HepG2 (cell line): ENCODE measurements at regions not wholly inside any gene's neighbourhood (a gene's known extent, or its start where the extent isn't known, plus 50 kb on each side); places are given as distances from the start of the nearest gene placed in this dataset.

ENCODE experiments used
- CREM ChIP-seq, 2 experiments: sonication (generic) in 1 of 2; formaldehyde crosslinking in 1 of 2; IDR thresholded peaks; 2 replicates each; pipeline versions ENCODE4 v1.4.0 to v1.6.1; 2016 to 2020; ENCODE audit warnings: antibody characterized with exemption in 1 of 2, mild to moderate bottlenecking in 1 of 2, missing genetic modification reagents in 1 of 2
- CTCF ChIP-seq: sonication (generic); formaldehyde crosslinking; IDR thresholded peaks from 2 replicates; pipeline ENCODE4 v1.5.0; 2020; ENCODE audit warnings: mild to moderate bottlenecking, missing genetic modification reagents, moderate library complexity
- JUNB ChIP-seq: sonication (generic); formaldehyde crosslinking; IDR thresholded peaks from 2 replicates; pipeline ENCODE4 v1.8.0; 2022; ENCODE audit warnings: missing genetic modification reagents, mild to moderate bottlenecking, borderline replicate concordance
- PHF8 ChIP-seq: sonication (generic); formaldehyde crosslinking; IDR thresholded peaks from 2 replicates; pipeline ENCODE4 v1.5.0; 2020; ENCODE audit warnings: missing genetic modification reagents
- POLR2AphosphoS2 ChIP-seq: IDR thresholded peaks from 2 replicates; pipeline ENCODE4 v1.6.1; 2011; ENCODE audit warnings: low read depth, low read length, improper control_type of control experiment
- POLR2AphosphoS5 ChIP-seq: IDR thresholded peaks from 2 replicates; pipeline ENCODE4 v1.6.1; 2012; ENCODE audit warnings: low read depth, low read length
- RXRA ChIP-seq: sonication (generic); formaldehyde crosslinking; IDR thresholded peaks from 2 replicates; pipeline ENCODE4 v1.5.1; 2020; ENCODE audit warnings: missing genetic modification reagents
- XBP1 ChIP-seq: sonication (generic); formaldehyde crosslinking; IDR thresholded peaks from 2 replicates; pipeline ENCODE4 v1.5.0; 2020; ENCODE audit warnings: missing genetic modification reagents
- ZBTB20 ChIP-seq: sonication (generic); formaldehyde crosslinking; IDR thresholded peaks from 2 replicates; pipeline ENCODE4 v1.8.1; 2023; ENCODE audit warnings: missing genetic modification reagents, low read depth, mild to moderate bottlenecking, borderline replicate concordance
- ZFP36 ChIP-seq: fragments of 150-350 bp; IDR thresholded peaks from 2 replicates; pipeline ENCODE4 v1.6.1; 2018; ENCODE audit warnings: borderline replicate concordance, low read length, low read depth; ENCODE audit not compliant: partially characterized antibody
- ZNF17 ChIP-seq: sonication (generic); formaldehyde crosslinking; IDR thresholded peaks from 2 replicates; pipeline ENCODE4 v1.5.0; 2020; ENCODE audit warnings: mild to moderate bottlenecking, missing genetic modification reagents
- ZNF225 ChIP-seq: sonication (generic); formaldehyde crosslinking; IDR thresholded peaks from 2 replicates; pipeline ENCODE4 v1.4.0; 2020; ENCODE audit warnings: mild to moderate bottlenecking, missing genetic modification reagents

- TF ChIP-seq ZFP36 (no peak), PHF8 (CRISPR knock-in tag) (no peak), CTCF (no peak), POLR2AphosphoS2 (no peak), CREM (IDR thresholded peaks at IDR 0.05) (no peak), CREM (CRISPR knock-in tag; IDR thresholded peaks at IDR 0.05) (no peak), ZNF17 (CRISPR knock-in tag) (no peak), POLR2AphosphoS5 (no peak), ZNF225 (CRISPR knock-in tag) (no peak), JUNB (CRISPR knock-in tag) (no peak), ZBTB20 (CRISPR knock-in tag) (no peak), XBP1 (no peak), RXRA (CRISPR knock-in tag) (no peak)
Observed at GRCh38 chr12:28618772-28619171, 428.5 kb downstream of the CCDC91 start.
